Stimulated activated naive CD4-positive, alpha-beta T cell treated with Interleukin-2 at 50 U/mL for 16 hours (primary cell): ENCODE measurements at regions not wholly inside any gene's neighbourhood (a gene's known extent, or its start where the extent isn't known, plus 50 kb on each side); places are given as distances from the start of the nearest gene placed in this dataset.
"Not testable (repeated sequence)": the region's sequence is repeated elsewhere in the genome, so short reads cannot be mapped to it uniquely, and the experiment has no call there.

ENCODE experiments used
- DNase-seq: peaks from one replicate; lab custom pipeline; 2025; lab: John Stamatoyannopoulos, UW

DNA sequence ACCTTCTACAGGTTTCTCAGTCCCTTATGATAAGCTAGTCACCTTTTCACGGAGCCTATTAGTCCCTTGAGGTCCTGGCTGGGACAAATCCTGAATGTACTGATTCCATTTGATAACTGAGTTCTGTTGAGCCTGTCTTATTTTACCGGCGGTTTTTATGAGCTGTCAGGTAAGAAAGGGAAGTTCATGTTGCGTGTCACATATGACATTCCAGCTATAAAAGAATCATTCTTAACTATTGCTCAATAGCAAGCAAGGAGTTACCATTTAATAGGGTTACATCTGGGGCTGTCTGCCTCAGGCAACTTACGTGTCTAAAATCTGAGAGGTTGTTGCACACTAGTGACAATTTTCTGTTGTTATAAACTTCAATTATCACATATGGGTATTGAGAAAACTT is 394.6 kb downstream of the TECRL start:
- DNase-seq: no peak

DNA sequence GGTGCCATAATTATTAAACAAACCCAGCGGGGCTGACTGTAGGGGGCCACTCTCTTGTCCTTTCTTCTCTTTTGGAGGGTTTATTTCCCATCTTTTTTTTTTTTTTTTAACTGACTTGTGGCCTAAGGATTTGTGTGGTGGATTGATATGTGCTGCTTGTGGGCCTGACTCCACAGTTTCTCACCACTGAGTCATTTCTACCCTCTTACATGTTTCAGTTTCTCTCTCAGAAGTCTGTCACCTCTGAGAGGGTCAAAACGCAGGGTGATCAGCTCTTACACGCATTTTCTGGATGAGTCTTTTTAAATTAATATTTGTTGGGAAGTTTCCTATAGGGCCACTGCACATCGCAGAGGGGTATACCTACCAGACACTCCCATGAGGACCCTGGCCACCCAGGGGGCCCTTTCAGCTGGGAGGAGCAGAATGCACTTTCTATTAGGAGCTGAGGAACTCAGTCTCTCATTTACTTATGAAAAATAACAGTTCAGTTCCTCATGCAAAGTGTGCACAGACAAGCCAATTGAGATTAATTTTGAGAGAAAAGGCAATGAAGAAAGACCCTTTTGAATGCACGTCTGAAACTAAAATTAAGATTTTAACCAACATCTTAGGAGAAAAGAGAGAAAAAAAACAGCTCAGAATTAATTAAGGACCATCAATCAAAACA is 407.9 kb downstream of the TECRL start:
- DNase-seq: no peak

DNA sequence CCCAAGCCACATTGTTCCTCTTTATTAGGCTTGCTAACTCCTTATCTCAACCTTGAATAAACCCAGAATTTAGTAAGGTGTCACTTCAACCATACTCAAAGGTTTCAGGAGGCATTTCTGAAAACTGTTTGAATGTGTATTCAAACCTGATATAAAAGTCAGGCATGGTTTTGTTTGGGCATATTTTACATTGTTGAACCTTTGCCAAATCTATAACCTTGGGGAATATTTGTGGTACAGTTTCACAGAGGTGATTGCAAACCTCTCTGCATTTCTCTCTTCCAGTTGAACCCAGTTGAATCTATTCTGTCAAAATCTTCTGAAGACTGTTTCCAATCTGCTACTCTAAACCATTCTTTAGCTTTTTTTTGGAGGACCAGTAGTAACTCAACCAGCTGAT is 409.0 kb downstream of the TECRL start:
- no peak for DNase-seq

DNA sequence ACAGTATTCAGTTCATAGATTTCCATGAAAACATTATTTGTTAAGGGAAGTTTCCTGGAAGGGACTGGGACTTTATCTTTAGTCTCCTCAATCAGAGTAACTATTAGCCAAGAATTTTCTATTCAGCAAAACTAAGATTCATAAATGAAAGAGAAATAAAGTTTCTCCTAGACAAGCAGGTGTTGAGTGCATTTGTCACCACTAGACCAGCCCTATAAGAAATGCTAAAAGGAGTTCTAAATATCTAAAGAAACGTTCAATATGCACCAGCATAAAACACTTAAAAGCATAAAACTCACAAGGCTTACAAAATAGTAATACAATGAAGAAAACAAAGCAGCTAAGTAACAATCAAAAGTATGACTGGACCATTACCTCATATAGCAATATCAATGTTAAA is 423.0 kb downstream of the TECRL start:
- no peak for DNase-seq

DNA sequence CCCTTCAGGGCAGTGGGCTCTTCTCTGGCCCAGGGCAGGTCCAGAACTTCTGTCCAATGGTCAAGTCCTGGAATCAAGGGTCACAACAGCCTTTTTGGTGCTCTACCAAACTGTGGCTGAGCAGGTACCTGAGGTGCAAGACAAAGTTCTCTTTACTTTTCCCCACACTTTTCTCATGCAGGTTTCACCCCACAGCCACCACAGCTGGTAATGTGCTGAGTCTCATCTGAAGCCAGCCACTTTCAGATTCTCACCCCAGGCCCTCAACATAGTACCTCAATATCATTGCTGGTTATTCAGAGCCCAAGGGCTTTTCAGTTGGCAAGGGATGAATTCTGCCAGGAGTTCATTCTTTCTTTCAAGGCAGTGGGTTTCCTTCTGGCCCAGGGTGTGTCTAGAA is 426.0 kb downstream of the TECRL start:
- DNase-seq: no peak

DNA sequence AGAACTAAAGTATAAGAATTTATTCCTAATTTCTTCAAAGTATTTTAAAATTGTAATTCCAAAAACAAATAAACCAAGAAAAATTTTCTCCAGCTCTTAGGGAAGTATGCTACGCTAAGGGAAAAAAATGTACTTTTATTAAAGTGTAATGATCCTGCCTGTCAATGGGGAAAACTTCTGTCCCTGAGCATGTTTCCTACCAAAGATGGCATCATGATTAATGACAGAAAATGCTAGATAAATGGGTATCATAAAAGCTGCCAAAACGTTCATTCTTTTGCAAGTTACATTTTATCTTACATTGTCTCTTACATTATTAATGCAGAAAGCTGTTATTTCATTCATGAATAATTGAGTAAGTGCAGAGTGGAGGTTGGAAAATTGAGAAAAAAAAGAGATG is 443.4 kb downstream of the TECRL start:
- DNase-seq: no peak

DNA sequence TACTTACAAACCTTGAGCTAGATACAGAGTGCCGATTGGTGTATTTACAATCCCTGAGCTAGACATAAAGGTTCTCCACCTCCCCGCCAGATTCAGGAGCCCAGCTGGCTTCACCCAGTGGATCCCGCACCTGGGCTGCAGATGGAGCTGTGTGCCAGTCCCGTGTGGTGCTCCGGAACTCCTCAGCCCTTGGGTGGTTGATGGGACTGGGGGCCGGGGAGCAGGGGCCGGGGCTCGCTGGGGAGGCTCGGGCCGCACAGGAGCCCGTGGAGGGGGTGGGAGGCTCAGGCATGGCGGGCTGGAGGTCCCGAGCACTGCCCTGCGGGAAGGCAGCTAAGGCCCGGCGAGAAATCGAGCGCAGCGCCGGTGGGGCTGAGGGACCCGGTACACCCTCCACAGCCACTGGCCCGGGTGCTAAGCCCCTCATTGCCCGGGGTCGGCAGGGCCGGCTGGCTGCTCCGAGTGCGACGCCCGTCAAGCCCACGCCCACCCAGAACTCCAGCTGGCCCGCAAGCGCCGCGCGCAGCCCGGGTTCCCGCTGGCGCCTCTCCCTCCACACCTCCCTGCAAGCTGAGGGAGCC is 466.5 kb downstream of the TECRL start:
- not testable (repeated sequence) for DNase-seq

DNA sequence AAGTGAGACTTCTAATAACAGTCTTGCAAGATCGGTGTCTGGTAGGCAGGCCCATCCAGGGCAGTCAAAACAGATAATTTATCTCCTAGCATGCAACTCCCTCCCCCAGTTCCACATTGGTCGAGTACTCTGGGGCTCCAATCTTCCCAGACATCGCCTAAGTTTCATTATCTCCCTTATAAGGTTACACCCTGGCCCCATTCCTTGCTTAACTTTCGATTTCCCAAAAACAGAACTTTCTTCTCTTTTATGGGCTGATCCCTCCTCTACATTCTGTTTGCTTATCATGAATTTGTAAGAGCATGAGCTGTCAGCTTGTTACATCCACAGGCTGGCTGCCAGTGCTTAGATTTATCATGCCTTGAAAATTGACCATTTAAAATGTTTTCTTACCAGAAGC is 471.3 kb downstream of the TECRL start:
- no peak for DNase-seq

DNA sequence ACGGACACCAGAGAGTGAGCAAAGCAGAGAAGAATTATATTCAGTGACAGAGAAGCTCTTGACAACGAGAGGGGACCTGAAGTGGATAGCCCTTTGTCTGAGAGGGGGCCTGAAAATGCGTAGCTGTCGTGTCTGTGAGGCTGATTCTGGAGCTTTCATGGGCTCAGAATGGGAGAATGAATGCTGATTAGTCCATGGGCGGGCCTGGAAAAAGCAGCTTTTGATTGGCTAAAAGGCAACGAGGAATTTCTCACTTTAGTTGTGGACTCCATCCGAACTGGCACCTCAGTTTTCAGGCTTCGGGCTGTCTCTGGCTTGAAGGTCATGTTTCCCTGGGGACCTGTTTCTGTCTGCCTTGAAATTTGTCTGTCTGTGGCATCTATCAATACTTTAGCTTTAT is 487.1 kb downstream of the TECRL start:
- DNase-seq: no peak

DNA sequence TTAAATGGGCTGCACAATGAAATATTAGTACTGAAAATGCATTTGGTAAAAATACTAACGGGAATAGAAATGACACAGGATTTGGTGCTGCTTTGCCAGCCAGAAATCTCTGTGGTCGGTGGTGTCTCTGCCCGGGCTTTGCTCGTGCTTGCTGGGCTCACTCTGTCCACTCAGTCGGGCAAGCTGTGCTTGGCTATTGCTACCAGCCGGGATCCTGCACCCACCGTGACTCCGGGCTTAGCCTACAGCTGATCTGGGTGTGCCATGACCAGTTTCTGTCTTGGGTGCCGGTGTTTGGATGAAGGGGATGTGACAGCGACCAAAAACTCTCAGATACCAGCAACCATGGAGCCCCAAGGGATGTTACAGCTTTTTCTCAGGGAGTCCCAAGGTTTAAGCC is 487.7 kb downstream of the TECRL start:
- no peak for DNase-seq

DNA sequence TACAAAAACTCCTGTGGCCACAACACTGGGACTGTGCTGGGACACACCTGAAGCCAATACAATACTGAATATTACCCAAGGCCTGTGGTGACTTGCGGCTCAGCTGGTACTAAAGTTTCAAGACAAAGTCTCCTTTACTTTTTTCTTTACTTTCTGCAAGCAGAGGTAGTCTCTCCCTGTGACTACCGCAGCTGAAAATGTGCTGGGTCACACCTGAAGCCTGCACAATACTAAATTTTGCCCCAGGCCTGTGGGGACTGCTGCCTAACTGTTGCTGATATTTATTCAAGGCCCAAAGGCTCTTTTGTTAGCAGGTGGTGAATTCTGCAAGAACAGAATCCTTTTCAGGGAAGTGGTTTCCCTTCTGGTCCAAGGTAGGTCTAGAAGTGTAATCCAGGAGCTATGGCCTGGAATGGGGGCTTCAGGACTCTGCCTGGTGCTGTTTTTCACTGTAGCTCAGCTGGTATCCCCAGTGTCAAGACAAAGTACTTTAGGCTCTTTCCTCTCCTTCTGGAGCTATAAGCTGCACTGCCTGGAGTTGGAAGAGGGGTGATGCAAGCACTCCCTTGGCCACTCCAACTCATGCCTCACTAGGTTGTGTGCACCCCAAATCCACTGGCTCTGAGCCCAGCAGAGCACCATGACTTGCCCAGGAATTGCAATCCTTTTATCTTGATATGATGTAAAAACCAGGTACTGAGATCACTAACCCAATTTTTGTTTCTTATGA is 489.4 kb downstream of the TECRL start:
- DNase-seq: no peak

DNA sequence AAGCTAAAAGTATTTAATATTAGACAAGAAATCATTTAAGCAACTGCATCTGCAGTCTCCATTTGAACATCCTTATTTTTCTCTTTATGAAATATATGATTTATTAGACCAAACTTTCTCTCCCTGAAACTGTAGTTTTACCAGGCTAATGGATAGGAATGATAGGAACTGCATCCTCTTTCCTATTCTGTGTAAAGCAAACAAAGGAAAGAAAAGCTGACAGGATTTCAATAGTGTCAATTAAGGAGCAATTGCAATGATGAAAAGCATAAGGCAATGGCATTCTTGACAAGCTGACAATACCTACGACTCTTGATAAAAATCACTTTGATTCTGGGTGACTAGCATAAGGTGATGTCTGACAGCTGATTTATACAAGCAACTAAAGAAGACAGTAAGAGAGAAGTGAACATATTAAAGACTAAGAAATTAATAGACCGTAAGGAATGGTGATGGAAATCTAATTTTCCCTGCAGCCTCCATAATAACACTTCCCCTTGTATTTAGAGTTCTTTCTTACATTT is 502.5 kb downstream of the TECRL start:
- DNase-seq: no peak

DNA sequence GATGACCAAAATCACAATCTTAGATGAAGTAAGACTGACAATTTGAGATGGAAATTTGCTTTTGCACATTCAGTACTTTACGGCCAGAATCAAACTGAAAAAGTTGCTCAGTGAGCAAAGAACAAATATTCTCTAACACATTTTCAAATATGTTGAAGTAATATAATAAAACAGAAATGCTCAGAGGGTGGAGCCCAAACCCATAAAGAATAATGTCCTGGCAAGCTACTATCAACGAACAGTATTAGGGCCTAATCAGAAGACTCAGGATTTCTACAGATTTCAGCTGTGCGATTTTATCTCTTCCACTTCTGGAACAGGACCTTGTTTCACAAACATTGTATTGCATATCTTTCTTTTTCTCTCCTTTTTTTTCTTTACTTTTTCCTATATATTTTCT is 505.0 kb downstream of the TECRL start:
- no peak for DNase-seq

DNA sequence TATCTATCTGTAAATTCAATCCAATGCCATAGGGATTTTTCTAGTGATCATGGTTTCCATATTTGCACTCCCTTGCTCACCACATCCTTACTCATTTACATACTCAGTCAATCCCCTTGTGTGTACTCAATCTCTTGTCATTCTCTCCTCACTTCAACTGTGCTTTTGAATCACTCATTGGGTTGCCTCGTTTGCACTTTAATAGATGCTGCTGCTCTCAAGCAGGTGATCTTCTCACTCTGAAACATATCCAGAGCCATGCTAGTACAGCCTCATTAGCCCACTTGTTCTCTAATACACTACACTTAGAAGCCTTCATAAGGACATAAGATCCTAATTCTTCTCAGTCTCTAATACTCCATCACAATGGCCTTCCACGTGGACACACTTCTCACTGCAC is 507.9 kb downstream of the TECRL start:
- DNase-seq: no peak

DNA sequence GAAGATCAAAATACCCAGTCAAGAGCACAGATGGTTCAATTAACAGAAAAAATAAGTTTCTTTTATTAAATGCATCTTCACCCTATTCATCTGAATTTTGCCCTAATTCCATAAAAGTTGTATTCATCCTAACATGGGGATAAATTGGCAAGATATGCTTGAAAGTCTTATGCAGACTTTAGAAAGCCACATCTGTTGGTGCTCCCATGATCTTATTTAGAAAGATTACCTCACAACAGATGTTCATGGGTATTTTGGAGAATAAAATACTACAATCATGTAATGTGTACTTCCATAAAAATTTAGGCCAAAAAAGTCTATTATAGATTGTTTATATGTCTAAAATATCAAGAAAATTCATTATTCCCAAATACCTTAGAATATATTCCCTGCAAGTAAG is 510.3 kb downstream of the TECRL start:
- no peak for DNase-seq

DNA sequence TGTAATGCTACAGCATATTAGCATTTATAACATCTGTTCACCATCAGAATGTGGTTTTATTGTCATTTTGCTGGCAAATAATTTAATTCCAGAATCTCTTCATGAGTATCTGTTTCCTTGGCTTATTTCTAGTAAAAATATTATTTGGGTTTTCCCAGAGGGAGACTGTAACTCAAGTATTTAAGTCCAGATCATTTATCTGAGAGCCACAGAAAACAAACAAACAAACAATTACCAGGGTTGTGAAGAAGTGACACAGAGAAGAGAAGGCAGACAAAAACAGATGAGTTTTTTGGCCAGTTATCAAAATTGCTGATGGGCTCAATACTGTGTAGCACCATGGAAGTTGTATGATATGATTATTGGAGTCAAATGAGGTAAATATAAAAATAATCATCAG is 515.1 kb downstream of the TECRL start:
- no peak for DNase-seq

DNA sequence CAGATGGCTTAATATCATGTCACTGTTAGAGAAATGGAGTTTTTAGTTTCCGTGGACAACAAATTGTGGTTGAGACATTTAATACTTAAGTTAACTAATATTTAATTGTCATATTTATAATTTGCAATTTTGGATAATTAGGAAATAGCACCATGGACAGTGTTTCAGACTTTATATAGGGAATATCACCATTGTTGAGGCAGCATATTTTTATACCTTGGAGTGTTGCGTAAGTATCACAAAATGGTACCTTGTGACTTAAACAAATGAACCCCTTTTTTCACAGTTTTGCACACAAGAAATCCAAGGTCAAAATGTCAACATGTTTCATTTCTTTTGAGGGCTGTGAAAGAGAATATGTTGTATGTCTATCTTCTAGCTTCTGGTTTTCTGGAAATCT is 539.9 kb downstream of the TECRL start:
- no peak for DNase-seq

DNA sequence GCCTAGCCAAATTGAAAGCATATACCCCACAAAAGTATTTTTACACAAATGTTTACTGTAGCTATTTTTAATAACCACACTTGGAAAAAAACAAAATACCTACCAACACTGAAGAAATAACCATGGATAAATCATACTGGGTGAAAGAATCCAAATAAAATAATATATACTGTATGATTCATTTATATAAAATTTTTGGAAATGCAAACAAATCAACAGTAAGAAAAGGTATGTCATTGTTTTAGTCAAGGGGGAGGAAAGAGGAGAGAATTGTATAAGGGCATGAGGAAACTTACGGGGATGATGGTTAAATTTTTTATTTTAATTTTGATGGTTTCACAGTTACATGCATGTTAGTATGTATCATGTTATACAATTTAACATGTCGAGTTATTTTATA is 557.8 kb downstream of the TECRL start:
- no peak for DNase-seq

DNA sequence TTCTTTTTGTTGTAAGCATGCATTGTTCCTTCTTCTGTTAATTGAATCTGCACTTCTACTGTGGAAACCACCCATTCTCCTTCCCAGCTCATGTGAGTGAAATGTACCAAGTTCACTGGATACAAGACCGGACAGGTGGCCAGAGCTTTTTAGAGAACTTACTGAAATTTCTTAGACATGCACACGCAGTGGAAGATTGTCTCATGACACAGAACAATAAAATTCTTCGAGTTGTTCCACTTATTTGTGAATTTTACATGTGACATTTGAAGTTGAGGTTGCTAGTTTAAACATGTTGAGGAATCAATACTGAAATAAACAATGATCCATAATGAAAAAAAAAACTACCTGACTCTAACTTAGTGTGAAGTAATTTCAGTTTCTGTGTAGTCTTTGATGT is 568.0 kb downstream of the TECRL start:
- DNase-seq: no peak

DNA sequence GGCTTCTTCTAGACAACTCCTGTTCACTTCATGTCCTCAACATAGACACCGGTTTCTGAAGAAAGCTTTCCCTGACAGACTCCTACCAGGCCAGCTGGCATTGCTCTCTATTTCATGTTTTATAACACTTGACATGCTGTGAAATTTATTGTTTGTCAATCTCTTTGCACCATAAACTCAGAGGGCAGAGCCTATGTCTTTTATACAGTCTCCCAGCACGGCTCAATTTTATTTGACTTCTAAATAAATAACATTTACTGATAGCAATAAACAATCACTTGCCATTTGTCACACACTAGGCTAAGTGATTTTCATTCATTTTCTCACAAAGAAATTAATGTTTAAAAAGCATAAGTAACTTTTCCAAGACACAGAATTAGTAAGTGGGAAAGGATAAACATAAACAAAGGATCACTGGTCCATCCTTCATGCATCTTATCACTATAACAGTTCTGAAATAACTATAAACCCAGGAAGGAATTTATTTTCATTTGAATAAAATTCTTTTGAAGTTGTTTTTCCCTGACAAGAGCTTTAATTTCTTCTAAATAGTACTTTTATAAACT is 577.6 kb downstream of the TECRL start:
- DNase-seq: no peak

DNA sequence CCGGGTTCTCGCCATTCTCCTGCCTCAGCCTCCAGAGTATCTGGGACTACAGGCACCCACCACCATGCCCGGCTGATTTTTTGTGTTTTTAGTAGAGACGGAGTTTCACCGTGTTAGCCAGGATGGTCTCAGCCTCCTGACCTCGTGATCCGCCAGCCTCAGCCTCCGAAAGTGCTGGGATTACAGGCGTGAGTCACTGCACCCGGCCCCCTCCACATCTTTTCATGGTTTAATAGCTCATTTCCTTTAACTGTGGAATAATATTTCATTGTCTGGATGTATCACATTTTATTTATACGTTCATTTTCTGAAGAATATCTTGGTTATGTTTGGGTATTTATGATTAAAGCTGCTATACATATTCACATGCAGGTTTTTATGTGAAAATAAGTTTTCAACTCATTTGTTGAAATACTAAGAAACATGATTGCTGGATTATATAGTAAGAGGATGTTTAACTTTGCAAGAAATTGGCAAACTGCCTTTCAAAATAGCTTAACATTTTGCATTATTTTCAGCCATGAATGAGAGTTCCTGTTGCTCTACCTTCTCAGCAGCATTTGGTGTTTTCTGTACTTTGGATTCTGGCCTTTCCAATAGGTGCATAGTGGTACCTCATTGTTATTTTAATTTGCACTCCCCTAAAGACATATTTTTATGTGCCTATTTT is 591.9 kb downstream of the TECRL start:
- DNase-seq: no peak

DNA sequence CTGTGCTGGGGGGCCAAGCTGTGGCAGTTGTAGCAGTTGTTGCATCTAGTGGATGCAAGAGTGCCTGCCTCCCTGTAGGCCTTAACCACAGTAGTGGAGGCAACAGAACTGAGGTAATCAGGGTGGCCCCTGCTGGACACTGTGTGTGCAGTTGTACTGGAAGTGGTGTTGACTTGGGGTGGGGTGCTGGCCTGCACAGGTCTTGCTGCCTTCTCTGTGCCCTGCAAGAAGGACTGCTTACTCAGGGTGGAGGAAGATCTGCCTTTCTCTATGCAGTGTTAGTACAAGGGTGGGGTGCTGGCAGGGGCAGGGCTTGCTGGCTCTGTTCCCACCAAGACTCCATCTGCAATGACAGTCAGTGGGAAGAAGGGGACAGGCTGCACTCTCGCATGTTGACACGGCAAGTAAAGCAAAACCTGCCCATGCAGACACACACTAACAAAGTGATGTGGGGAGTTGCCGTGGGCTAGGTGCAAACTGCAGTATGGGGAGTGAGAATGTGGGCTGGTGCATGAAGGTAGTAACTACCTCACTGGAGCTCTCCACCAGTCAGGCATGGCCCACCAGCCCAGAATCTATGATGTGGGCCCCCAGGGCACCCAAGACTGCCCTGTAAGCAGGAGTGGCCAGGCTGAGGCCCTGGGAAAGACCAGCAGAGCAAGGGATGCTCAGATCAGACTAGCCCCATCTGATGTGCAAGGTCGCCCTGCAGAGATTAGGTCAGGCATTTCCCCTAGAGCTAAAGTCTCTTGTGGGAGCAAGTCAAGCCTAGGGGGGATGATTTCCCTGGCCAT is 594.9 kb downstream of the TECRL start:
- no peak for DNase-seq
